H1 (cell line): ENCODE measurements at regions not wholly inside any gene's neighbourhood (a gene's known extent, or its start where the extent isn't known, plus 50 kb on each side); places are given as distances from the start of the nearest gene placed in this dataset.

Source experiments
- ASH2L ChIP-seq: fragments of 200-600, 300-600 bp; sonication (generic); IDR thresholded peaks from one replicate; pipeline ENCODE4 v1.7.1; 2017; ENCODE audit warnings: low read length
- EP300 ChIP-seq, 2 experiments: IDR thresholded peaks; 1 replicate in 1 of 2; 2 replicates in 1 of 2; pipeline ENCODE4 v1.6.1; 2011 to 2012; ENCODE audit warnings: low read depth in 2 of 2, low read length in 2 of 2, mild to moderate bottlenecking in 2 of 2, borderline replicate concordance in 1 of 2, inconsistent platforms in 1 of 2, moderate library complexity in 1 of 2
- RBBP5 ChIP-seq: IDR thresholded peaks from 2 replicates; pipeline ENCODE4 v1.7.1; 2012; ENCODE audit warnings: low read depth, mild to moderate bottlenecking, inconsistent platforms, low read length, moderate library complexity, borderline replicate concordance
- SP2 ChIP-seq: IDR thresholded peaks from 2 replicates; pipeline ENCODE4 v1.6.1; 2012; ENCODE audit warnings: mild to moderate bottlenecking, low read length, inconsistent platforms
- SP4 ChIP-seq: IDR thresholded peaks from 2 replicates; pipeline ENCODE4 v1.6.1; 2012; ENCODE audit warnings: low read length, inconsistent platforms
- TEAD4 ChIP-seq: IDR thresholded peaks from 2 replicates; pipeline ENCODE4 v1.6.1; 2012; ENCODE audit warnings: low read depth, low read length, inconsistent platforms, mixed read lengths
- TF ChIP-seq, protein P1 (sequence below): fragments of 300-600 bp; sonication (generic); IDR thresholded peaks from 2 replicates; pipeline ENCODE4 v1.7.1; 2012; ENCODE audit warnings: low read length, moderate library complexity, mild to moderate bottlenecking, inconsistent platforms; ENCODE audit not compliant: insufficient replicate concordance
- TF ChIP-seq, protein P2 (sequence below): IDR thresholded peaks from 2 replicates; pipeline ENCODE4 v1.6.1; 2012; ENCODE audit warnings: inconsistent platforms

DNA sequence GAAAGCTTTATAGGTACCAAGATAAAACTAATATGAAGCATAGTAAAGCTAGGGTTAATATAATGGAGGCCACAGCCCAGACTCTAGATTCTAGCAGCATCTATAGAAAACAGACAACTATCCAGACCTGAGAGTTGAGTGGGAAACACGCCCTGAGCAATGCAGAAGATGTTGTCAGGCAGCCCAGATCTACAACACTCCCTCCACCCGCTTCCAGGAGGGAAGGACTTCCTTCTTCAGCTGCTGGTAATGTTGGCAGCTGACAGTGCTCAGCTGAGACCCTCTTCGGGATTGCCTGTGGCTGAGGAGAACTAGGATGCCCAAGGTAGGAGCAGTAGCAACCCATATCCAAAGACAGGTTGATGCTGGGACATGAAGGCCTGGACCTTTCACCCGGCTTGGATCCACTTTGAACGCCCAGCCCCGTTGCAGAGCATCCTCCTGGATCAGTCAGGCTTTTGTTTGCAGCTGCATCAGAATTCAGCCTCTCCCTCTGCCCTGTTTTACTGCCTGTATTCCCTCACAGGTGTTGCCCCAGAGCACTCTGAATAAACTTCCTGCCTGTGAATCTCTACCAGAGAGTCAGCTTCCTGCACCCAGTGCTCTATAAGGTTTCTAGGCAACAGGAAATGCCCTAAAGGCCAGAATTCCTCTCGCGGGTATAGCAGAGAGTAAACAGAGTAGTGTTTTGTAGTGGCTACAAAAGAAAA is 174.7 kb upstream of the IL12A start (continued):
- TF ChIP-seq, protein P1, sequence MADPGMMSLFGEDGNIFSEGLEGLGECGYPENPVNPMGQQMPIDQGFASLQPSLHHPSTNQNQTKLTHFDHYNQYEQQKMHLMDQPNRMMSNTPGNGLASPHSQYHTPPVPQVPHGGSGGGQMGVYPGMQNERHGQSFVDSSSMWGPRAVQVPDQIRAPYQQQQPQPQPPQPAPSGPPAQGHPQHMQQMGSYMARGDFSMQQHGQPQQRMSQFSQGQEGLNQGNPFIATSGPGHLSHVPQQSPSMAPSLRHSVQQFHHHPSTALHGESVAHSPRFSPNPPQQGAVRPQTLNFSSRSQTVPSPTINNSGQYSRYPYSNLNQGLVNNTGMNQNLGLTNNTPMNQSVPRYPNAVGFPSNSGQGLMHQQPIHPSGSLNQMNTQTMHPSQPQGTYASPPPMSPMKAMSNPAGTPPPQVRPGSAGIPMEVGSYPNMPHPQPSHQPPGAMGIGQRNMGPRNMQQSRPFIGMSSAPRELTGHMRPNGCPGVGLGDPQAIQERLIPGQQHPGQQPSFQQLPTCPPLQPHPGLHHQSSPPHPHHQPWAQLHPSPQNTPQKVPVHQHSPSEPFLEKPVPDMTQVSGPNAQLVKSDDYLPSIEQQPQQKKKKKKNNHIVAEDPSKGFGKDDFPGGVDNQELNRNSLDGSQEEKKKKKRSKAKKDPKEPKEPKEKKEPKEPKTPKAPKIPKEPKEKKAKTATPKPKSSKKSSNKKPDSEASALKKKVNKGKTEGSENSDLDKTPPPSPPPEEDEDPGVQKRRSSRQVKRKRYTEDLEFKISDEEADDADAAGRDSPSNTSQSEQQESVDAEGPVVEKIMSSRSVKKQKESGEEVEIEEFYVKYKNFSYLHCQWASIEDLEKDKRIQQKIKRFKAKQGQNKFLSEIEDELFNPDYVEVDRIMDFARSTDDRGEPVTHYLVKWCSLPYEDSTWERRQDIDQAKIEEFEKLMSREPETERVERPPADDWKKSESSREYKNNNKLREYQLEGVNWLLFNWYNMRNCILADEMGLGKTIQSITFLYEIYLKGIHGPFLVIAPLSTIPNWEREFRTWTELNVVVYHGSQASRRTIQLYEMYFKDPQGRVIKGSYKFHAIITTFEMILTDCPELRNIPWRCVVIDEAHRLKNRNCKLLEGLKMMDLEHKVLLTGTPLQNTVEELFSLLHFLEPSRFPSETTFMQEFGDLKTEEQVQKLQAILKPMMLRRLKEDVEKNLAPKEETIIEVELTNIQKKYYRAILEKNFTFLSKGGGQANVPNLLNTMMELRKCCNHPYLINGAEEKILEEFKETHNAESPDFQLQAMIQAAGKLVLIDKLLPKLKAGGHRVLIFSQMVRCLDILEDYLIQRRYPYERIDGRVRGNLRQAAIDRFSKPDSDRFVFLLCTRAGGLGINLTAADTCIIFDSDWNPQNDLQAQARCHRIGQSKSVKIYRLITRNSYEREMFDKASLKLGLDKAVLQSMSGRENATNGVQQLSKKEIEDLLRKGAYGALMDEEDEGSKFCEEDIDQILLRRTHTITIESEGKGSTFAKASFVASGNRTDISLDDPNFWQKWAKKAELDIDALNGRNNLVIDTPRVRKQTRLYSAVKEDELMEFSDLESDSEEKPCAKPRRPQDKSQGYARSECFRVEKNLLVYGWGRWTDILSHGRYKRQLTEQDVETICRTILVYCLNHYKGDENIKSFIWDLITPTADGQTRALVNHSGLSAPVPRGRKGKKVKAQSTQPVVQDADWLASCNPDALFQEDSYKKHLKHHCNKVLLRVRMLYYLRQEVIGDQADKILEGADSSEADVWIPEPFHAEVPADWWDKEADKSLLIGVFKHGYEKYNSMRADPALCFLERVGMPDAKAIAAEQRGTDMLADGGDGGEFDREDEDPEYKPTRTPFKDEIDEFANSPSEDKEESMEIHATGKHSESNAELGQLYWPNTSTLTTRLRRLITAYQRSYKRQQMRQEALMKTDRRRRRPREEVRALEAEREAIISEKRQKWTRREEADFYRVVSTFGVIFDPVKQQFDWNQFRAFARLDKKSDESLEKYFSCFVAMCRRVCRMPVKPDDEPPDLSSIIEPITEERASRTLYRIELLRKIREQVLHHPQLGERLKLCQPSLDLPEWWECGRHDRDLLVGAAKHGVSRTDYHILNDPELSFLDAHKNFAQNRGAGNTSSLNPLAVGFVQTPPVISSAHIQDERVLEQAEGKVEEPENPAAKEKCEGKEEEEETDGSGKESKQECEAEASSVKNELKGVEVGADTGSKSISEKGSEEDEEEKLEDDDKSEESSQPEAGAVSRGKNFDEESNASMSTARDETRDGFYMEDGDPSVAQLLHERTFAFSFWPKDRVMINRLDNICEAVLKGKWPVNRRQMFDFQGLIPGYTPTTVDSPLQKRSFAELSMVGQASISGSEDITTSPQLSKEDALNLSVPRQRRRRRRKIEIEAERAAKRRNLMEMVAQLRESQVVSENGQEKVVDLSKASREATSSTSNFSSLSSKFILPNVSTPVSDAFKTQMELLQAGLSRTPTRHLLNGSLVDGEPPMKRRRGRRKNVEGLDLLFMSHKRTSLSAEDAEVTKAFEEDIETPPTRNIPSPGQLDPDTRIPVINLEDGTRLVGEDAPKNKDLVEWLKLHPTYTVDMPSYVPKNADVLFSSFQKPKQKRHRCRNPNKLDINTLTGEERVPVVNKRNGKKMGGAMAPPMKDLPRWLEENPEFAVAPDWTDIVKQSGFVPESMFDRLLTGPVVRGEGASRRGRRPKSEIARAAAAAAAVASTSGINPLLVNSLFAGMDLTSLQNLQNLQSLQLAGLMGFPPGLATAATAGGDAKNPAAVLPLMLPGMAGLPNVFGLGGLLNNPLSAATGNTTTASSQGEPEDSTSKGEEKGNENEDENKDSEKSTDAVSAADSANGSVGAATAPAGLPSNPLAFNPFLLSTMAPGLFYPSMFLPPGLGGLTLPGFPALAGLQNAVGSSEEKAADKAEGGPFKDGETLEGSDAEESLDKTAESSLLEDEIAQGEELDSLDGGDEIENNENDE: no peak
- TF ChIP-seq SP4: no peak
- no peak for TF ChIP-seq SP2
- TF ChIP-seq TEAD4: no peak
- no peak for TF ChIP-seq EP300 (IDR thresholded peaks at IDR 0.05; ENCODE audit: borderline replicate concordance in 1 of 2, low read depth in 2 of 2, low read length in 2 of 2)
- TF ChIP-seq, protein P2, sequence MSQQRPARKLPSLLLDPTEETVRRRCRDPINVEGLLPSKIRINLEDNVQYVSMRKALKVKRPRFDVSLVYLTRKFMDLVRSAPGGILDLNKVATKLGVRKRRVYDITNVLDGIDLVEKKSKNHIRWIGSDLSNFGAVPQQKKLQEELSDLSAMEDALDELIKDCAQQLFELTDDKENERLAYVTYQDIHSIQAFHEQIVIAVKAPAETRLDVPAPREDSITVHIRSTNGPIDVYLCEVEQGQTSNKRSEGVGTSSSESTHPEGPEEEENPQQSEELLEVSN: no peak
- TF ChIP-seq ASH2L: no peak
- no peak for TF ChIP-seq RBBP5
